Heart left ventricle (tissue), 13 donors: ENCODE measurements at regions not wholly inside any gene's neighbourhood (a gene's known extent, or its start where the extent isn't known, plus 50 kb on each side); places are given as distances from the start of the nearest gene placed in this dataset.

Source experiments
- CTCF ChIP-seq, 12 donors: fragments of 200-600 bp; sonication (generic) in 4 of 12; IDR thresholded peaks; one replicate each; pipeline versions ENCODE4 v1.5.0 to v1.8.0; 2018 to 2022; ENCODE audit warnings: antibody characterized with exemption in 12 of 12, mild to moderate bottlenecking in 5 of 12
- POLR2A ChIP-seq, 2 donors: fragments of 450-650 bp; IDR thresholded peaks; one replicate each; pipeline ENCODE4 v1.6.1; 2017; ENCODE audit warnings: antibody characterized with exemption in 2 of 2, mild to moderate bottlenecking in 2 of 2, moderate library complexity in 2 of 2
- donor health status: ischemic (EF 13 %, LVEDD 7.1; RV severe dilation, severe dysfunction).
- donor health status: DM: no; HTN: yes; CAD: no.
- donor health status: DM: no; HTN: no; CAD: no.
- donor health status: ischemic (EF 25% LVEDD 6.9; RV normal size, moderate dysfunction).
- donor health status: ischemic (EF 25% LVEDD 5.7; RV mildly dilated, moderate dysfunction).
- donor health status: ischemic (EF 35%, LVEDD 5.7; RV mildly dilated, moderate dysfunction).
- donor health status: nonischemic (EF 11% LVEDD 7.7; RV severe dilation, severe dysfunction).
- donor health status: DM: yes; HTN: yes; CAD: no.
- donor health status: PGD.
- donor health status: ischemic (EF 29% LVEDD 5.4; RV normal size, mild dysfunction).
- donor health status: nonischemic (EF 23%, LVEDD 6.1; RV moderate dilation, normal function).

- no peak for TF ChIP-seq POLR2A (IDR thresholded peaks at IDR 0.05)
- TF ChIP-seq CTCF (IDR thresholded peaks at IDR 0.05) = no peak
Observed at GRCh38 chr3:194240766-194241165, 104.8 kb downstream of the HES1 start.
